ENCODE measurements at regions not wholly inside any gene's neighbourhood (a gene's known extent, or its start where the extent isn't known, plus 50 kb on each side); places are given as distances from the start of the nearest gene placed in this dataset.
A peak's percentile ranks its signal among the peaks of the same experiment; 100 is the strongest.

DNA sequence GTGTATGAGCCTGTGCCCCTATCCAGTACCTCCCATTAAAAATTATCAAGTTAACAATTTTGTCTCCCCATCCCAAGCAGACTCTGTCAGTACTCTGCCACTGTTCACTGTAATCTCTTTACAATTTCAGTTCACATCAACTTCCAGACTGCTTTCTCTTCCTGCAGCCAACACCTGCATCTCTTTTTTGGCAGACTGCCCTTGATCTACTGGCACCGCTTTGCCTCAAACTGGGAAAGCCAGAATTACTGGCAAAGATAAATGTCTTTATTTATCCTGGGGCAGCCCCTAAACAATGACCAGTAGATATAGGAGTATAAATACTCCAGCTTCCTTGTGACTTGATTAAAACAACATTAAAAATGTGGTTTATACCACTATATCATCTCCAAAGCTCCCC, 494.1 kb downstream of the ZNF385D start:
- H3K4me3 ChIP-seq (ENCODE audit: low read length), result no peak overlapping the region
- TF ChIP-seq, protein P1, sequence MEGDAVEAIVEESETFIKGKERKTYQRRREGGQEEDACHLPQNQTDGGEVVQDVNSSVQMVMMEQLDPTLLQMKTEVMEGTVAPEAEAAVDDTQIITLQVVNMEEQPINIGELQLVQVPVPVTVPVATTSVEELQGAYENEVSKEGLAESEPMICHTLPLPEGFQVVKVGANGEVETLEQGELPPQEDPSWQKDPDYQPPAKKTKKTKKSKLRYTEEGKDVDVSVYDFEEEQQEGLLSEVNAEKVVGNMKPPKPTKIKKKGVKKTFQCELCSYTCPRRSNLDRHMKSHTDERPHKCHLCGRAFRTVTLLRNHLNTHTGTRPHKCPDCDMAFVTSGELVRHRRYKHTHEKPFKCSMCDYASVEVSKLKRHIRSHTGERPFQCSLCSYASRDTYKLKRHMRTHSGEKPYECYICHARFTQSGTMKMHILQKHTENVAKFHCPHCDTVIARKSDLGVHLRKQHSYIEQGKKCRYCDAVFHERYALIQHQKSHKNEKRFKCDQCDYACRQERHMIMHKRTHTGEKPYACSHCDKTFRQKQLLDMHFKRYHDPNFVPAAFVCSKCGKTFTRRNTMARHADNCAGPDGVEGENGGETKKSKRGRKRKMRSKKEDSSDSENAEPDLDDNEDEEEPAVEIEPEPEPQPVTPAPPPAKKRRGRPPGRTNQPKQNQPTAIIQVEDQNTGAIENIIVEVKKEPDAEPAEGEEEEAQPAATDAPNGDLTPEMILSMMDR (IDR thresholded peaks at IDR 0.05; ENCODE audit: insufficient read depth, low read depth, low read length, missing control alignments), result no peak
- DNase-seq (ENCODE audit: low read depth), result peak; percentile 18

DNA sequence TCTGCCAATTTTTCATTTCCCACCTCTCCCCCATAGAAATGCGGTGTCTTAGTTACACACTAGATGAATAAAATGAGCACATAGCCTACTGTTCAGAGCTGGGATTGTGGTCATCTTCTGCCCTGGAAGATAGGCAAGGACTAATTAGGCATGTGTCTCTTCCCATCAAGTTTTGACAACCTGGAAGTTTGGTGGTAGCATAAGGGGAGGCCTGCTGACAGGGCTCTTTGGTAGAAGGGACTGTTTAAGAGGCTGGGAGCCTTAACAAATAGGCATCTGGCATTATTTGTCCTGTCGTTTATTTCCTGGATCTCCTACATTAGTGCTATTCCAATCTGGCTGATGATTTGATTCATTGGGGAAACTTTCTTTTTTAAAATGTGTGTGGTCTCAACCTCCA, 512.3 kb downstream of the ZNF385D start:
- no peak for DNase-seq (ENCODE audit: low read depth)
- TF ChIP-seq, protein P1 (IDR thresholded peaks at IDR 0.05; ENCODE audit: insufficient read depth, low read depth, low read length, missing control alignments), result no peak
- no peak overlapping the region for H3K4me3 ChIP-seq (ENCODE audit: low read length)

DNA sequence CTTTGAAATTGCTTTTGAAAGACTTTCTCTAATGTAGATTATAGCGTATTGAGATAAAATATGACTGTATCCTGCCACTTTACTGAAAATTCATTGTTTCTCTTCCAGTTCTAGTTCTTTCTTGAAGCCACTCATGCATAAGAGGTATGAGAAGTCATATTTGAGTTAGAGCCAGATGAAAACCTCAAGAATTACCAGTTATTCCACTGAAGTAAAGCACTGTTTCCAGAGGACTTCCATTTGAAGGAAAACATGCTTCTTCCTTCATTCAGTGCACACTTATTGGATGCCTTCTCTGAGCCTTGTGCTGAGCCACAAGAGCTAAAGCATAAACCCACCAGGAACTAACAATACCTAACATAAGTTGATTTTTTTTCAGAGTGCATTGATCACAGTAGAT, 513.4 kb downstream of the ZNF385D start:
- DNase-seq (ENCODE audit: low read depth), result no peak
- TF ChIP-seq, protein P1 (IDR thresholded peaks at IDR 0.05; ENCODE audit: insufficient read depth, low read depth, low read length, missing control alignments), result no peak
- H3K4me3 ChIP-seq (ENCODE audit: low read length), result no peak overlapping the region

DNA sequence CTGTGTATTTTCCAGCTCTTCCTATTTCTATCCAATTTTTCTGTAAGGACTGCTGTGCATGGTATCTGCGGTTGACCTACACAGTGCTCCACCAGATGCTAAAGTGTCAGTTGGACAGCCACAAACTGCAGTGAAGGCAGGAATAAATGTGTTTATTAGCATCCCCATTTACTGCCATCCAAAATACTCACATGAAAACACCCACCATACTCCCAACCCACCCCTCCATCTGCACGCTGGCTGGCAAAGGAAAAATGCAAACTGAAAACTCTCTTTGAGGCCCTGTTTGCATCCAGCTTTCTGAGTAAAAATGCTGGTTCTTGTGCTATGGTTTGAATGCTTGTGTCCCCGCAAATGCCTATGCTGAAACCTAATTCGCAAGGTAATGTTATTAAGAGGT, 515.5 kb downstream of the ZNF385D start:
- DNase-seq (ENCODE audit: low read depth), result no peak
- TF ChIP-seq, protein P1 (IDR thresholded peaks at IDR 0.05; ENCODE audit: insufficient read depth, low read depth, low read length, missing control alignments), result no peak
- H3K4me3 ChIP-seq (ENCODE audit: low read length), result no peak overlapping the region

DNA sequence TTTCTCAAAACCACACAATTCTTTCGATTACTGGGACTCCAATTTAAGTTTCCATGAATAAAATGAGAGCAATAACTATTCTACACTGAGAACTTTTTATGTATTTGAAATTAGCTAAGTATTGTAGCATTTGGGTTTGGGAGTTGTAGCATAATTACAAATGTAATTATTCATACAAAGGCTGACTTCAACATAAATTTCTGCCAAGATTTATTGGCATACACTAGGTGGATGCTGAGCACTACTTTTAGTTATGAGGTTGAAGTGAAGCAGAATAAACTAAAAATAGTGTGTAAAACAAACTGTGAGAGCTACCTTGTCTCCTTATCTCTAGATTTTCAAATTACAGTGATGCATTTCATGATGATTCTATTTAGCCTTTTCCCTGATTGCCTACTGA, 516.1 kb downstream of the ZNF385D start:
- no peak overlapping the region for H3K4me3 ChIP-seq (ENCODE audit: low read length)
- TF ChIP-seq, protein P1 (IDR thresholded peaks at IDR 0.05; ENCODE audit: insufficient read depth, low read depth, low read length, missing control alignments), result no peak
- DNase-seq (ENCODE audit: low read depth), result no peak

DNA sequence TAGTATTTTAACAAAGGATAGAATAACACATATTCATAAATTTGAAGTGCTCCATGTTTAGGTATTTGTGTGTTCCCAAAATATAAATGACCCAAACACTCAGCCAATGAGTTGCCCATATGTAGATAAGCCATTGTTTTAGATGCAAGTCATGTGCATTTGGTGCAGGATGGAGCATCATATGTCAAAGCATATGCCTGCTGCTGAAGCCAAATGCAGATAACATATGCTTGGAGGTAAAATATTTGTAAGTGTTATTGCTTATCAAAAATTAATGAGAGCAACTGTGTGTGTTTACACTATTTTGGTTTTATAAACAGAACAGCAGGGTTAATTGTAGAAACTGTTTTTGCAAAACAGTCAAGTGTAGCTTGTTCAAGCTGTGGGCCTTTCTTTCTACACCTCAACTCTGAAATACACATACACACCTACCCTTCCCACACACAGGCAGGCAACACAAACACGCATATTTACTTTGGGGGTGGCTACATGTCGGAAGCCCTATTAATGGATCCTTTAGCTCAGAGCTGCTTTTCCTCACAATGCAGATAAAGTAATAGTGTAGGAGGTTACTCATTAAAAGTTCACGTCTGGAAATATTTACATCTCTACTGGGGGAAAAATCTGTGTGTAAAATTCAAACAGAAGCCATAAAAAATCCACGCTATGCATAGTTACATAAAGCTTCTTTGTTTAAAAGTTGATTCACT, 521.4 kb downstream of the ZNF385D start:
- H3K4me3 ChIP-seq (ENCODE audit: low read length), result no peak overlapping the region
- TF ChIP-seq, protein P1 (IDR thresholded peaks at IDR 0.05; ENCODE audit: insufficient read depth, low read depth, low read length, missing control alignments), result no peak

DNA sequence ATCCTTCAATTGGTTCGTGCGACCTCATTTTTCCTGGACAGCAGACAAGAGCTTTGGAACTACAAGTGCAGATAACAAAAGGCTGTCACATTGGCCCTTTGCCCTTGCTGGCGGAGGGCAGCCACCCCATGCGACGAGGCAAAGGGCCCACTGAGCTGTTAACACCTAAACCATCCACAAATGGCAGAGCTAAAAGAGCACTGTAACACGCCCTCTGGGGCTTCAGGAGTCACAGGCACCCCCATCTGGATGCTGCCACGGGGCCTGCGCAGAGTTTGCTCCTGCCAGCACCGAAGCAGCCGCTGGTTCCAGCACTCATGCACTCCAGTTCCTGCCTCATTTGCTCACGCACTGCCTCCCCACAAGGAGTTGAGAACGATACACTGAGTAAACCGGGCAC, 524.9 kb downstream of the ZNF385D start:
- no peak for DNase-seq (ENCODE audit: low read depth)
- H3K4me3 ChIP-seq (ENCODE audit: low read length), result no peak overlapping the region
- TF ChIP-seq, protein P1 (IDR thresholded peaks at IDR 0.05; ENCODE audit: insufficient read depth, low read depth, low read length, missing control alignments), result no peak

More for the DNA sequence above, 521.4 kb downstream of the ZNF385D start:
- no peak for DNase-seq (ENCODE audit: low read depth)

Data from epithelial cell of esophagus (primary cell).